ENCODE measurements at regions not wholly inside any gene's neighbourhood (a gene's known extent, or its start where the extent isn't known, plus 50 kb on each side); places are given as distances from the start of the nearest gene placed in this dataset.
"Not testable (repeated sequence)": the region's sequence is repeated elsewhere in the genome, so short reads cannot be mapped to it uniquely, and the experiment has no call there.

- Histone ChIP-seq H2BK12ac (ENCODE audit: low read length) (no peak overlapping the region), H4K12ac (ENCODE audit: low read depth, low read length) (no peak overlapping the region), H3K79me2 (ENCODE audit: control insufficient read depth, insufficient read depth, low read length, poor library complexity) (no peaks in the 10 kb centered on the region), H3K4me2 (ENCODE audit: low read length) (no peak overlapping the region), H4K91ac (ENCODE audit: low read depth, low read length) (no peak overlapping the region), H3K23ac (ENCODE audit: low read length) (no peak overlapping the region), H3K18ac (ENCODE audit: low read length) (no peak overlapping the region), H3K4ac (ENCODE audit: low read depth, low read length) (no peak overlapping the region), H3K27ac (ENCODE audit: low read depth, low read length) (no peak overlapping the region), H2AFZ (ENCODE audit: insufficient read depth, low read length, poor library complexity) (no peak overlapping the region), H3K36me3 (ENCODE audit: control insufficient read depth in 1 of 2, insufficient read depth in 2 of 2, low read length in 2 of 2) (no peaks in the 10 kb centered on the region), H2BK5ac (ENCODE audit: low read depth, low read length, poor library complexity) (no peak overlapping the region), H3K9me3 (ENCODE audit: insufficient read depth, low read depth, low read length) (peaks cover 4% of the 10 kb centered on the region), H3K4me3 (ENCODE audit: low read depth, low read length) (no peak overlapping the region), H3K79me1 (ENCODE audit: low read length) (no peaks in the 10 kb centered on the region), H3K9ac (ENCODE audit: low read length) (no peak overlapping the region), H3K4me1 (ENCODE audit: control insufficient read depth in 1 of 2, insufficient read depth in 2 of 2, low read length in 2 of 2) (no peaks in the 10 kb centered on the region), H4K8ac (ENCODE audit: low read depth, low read length) (no peak overlapping the region), H3K27me3 (ENCODE audit: insufficient read depth, low read length) (no peaks in the 10 kb centered on the region), H2BK120ac (ENCODE audit: insufficient read depth, low read length, poor library complexity) (no peak overlapping the region), H3K14ac (ENCODE audit: low read length) (no peak overlapping the region), H2AK5ac (ENCODE audit: low read length) (no peak overlapping the region)
- no CpG with 5 or more reads among the region's 1 CpG for WGBS (ENCODE audit: extremely low coverage, insufficient coverage, insufficient read length)
- no peak for DNase-seq
Observed at GRCh38 chr15:75117993-75118392, 83.7 kb upstream of the C15orf39 start.

GRCh38 chr15:75119312-75119711, 82.4 kb upstream of the C15orf39 start:
- H3K36me3 ChIP-seq (ENCODE audit: control insufficient read depth in 1 of 2, insufficient read depth in 2 of 2, low read length in 2 of 2); H3K27me3 ChIP-seq (ENCODE audit: insufficient read depth, low read length); H3K9ac ChIP-seq (ENCODE audit: low read length); H2BK12ac ChIP-seq (ENCODE audit: low read length); H3K9me3 ChIP-seq (ENCODE audit: insufficient read depth, low read depth, low read length); H4K12ac ChIP-seq (ENCODE audit: low read depth, low read length); H3K4me3 ChIP-seq (ENCODE audit: low read depth, low read length); H3K79me1 ChIP-seq (ENCODE audit: low read length); H4K8ac ChIP-seq (ENCODE audit: low read depth, low read length); H3K23ac ChIP-seq (ENCODE audit: low read length); H3K79me2 ChIP-seq (ENCODE audit: control insufficient read depth, insufficient read depth, low read length, poor library complexity); H3K4ac ChIP-seq (ENCODE audit: low read depth, low read length); H3K4me1 ChIP-seq (ENCODE audit: control insufficient read depth in 1 of 2, insufficient read depth in 2 of 2, low read length in 2 of 2); H3K18ac ChIP-seq (ENCODE audit: low read length); H3K14ac ChIP-seq (ENCODE audit: low read length); H3K27ac ChIP-seq (ENCODE audit: low read depth, low read length); H2BK120ac ChIP-seq (ENCODE audit: insufficient read depth, low read length, poor library complexity); H2BK5ac ChIP-seq (ENCODE audit: low read depth, low read length, poor library complexity); H2AK5ac ChIP-seq (ENCODE audit: low read length); H2AFZ ChIP-seq (ENCODE audit: insufficient read depth, low read length, poor library complexity); H3K4me2 ChIP-seq (ENCODE audit: low read length): not testable (repeated sequence)
- peak in 1 of 2 donors; percentile 70 for DNase-seq
- peak overlapping the region; percentile 47 for H4K91ac ChIP-seq (ENCODE audit: low read depth, low read length)
- no CpG with 5 or more reads among the region's 4 CpGs for WGBS (ENCODE audit: extremely low coverage, insufficient coverage, insufficient read length)

DNA sequence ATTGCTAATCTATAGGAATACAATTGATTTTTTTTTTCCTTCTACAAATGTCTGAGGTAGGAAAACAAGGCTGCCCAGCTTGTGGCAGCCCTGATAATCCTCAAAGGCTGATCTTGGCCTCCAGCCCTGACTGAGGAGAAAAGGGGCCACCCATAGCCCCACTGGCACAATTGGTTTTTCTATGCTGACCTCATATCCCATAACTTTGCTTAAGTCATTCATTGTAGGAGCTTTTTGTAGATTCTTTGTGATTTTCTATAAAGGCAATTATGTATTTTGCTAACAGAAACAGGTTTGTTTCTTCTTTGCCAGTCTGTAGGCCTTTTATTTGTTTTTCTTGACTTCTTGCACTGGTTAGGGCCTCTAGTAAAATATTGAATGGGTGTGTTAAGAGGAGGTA, 80.2 kb upstream of the C15orf39 start:
- H4K91ac ChIP-seq (ENCODE audit: low read depth, low read length) = no peak overlapping the region
- no peaks in the 10 kb centered on the region for H3K79me2 ChIP-seq (ENCODE audit: control insufficient read depth, insufficient read depth, low read length, poor library complexity)
- H2AK5ac ChIP-seq (ENCODE audit: low read length) = no peak overlapping the region
- no peak overlapping the region for H2BK5ac ChIP-seq (ENCODE audit: low read depth, low read length, poor library complexity)
- H3K36me3 ChIP-seq (ENCODE audit: control insufficient read depth in 1 of 2, insufficient read depth in 2 of 2, low read length in 2 of 2) = no peaks in the 10 kb centered on the region
- no peak overlapping the region for H3K4me2 ChIP-seq (ENCODE audit: low read length)
- no peak overlapping the region for H3K14ac ChIP-seq (ENCODE audit: low read length)
- no peak overlapping the region for H3K18ac ChIP-seq (ENCODE audit: low read length)
- no peaks in the 10 kb centered on the region for H3K27me3 ChIP-seq (ENCODE audit: insufficient read depth, low read length)
- no peak overlapping the region for H2BK120ac ChIP-seq (ENCODE audit: insufficient read depth, low read length, poor library complexity)
- no peak overlapping the region for H4K12ac ChIP-seq (ENCODE audit: low read depth, low read length)
- H2BK12ac ChIP-seq (ENCODE audit: low read length) = no peak overlapping the region
- H2AFZ ChIP-seq (ENCODE audit: insufficient read depth, low read length, poor library complexity) = no peak overlapping the region
- no peak overlapping the region for H3K4me3 ChIP-seq (ENCODE audit: low read depth, low read length)
- H3K9me3 ChIP-seq (ENCODE audit: insufficient read depth, low read depth, low read length) = no peaks in the 10 kb centered on the region
- H4K8ac ChIP-seq (ENCODE audit: low read depth, low read length) = no peak overlapping the region
- no peak overlapping the region for H3K27ac ChIP-seq (ENCODE audit: low read depth, low read length)
- no peak overlapping the region for H3K4ac ChIP-seq (ENCODE audit: low read depth, low read length)
- H3K79me1 ChIP-seq (ENCODE audit: low read length) = no peaks in the 10 kb centered on the region
- no peak for DNase-seq
- no peak overlapping the region for H3K9ac ChIP-seq (ENCODE audit: low read length)
- H3K4me1 ChIP-seq (ENCODE audit: control insufficient read depth in 1 of 2, insufficient read depth in 2 of 2, low read length in 2 of 2) = no peaks in the 10 kb centered on the region
- no peak overlapping the region for H3K23ac ChIP-seq (ENCODE audit: low read length)

GRCh38 chr15:75123395-75123794, 78.3 kb upstream of the C15orf39 start:
- Histone ChIP-seq H2BK120ac (ENCODE audit: insufficient read depth, low read length, poor library complexity) (no peak overlapping the region), H3K36me3 (ENCODE audit: control insufficient read depth in 1 of 2, insufficient read depth in 2 of 2, low read length in 2 of 2) (no peaks in the 10 kb centered on the region), H3K79me2 (ENCODE audit: control insufficient read depth, insufficient read depth, low read length, poor library complexity) (no peaks in the 10 kb centered on the region), H3K9me3 (ENCODE audit: insufficient read depth, low read depth, low read length) (peaks cover 2% of the 10 kb centered on the region), H3K23ac (ENCODE audit: low read length) (no peak overlapping the region), H2AK5ac (ENCODE audit: low read length) (no peak overlapping the region), H4K8ac (ENCODE audit: low read depth, low read length) (no peak overlapping the region), H4K12ac (ENCODE audit: low read depth, low read length) (no peak overlapping the region), H2BK5ac (ENCODE audit: low read depth, low read length, poor library complexity) (no peak overlapping the region), H3K4ac (ENCODE audit: low read depth, low read length) (no peak overlapping the region), H3K14ac (ENCODE audit: low read length) (no peak overlapping the region), H3K18ac (ENCODE audit: low read length) (no peak overlapping the region), H3K4me2 (ENCODE audit: low read length) (no peak overlapping the region), H3K79me1 (ENCODE audit: low read length) (no peaks in the 10 kb centered on the region), H2BK12ac (ENCODE audit: low read length) (no peak overlapping the region), H3K4me1 (ENCODE audit: control insufficient read depth in 1 of 2, insufficient read depth in 2 of 2, low read length in 2 of 2) (no peaks in the 10 kb centered on the region), H4K91ac (ENCODE audit: low read depth, low read length) (no peak overlapping the region), H3K4me3 (ENCODE audit: low read depth, low read length) (no peak overlapping the region), H2AFZ (ENCODE audit: insufficient read depth, low read length, poor library complexity) (no peak overlapping the region), H3K9ac (ENCODE audit: low read length) (no peak overlapping the region), H3K27me3 (ENCODE audit: insufficient read depth, low read length) (no peaks in the 10 kb centered on the region), H3K27ac (ENCODE audit: low read depth, low read length) (no peak overlapping the region)
- DNase-seq = no peak
- no CpG with 5 or more reads among the region's 5 CpGs for WGBS (ENCODE audit: extremely low coverage, insufficient coverage, insufficient read length)

GRCh38 chr15:75124278-75124677, 77.4 kb upstream of the C15orf39 start:
- not testable (repeated sequence) for H3K79me2 ChIP-seq (ENCODE audit: control insufficient read depth, insufficient read depth, low read length, poor library complexity); H4K8ac ChIP-seq (ENCODE audit: low read depth, low read length); H3K4me2 ChIP-seq (ENCODE audit: low read length); H3K4me1 ChIP-seq (ENCODE audit: control insufficient read depth in 1 of 2, insufficient read depth in 2 of 2, low read length in 2 of 2); H2AK5ac ChIP-seq (ENCODE audit: low read length); H3K27me3 ChIP-seq (ENCODE audit: insufficient read depth, low read length); H3K9ac ChIP-seq (ENCODE audit: low read length); H3K36me3 ChIP-seq (ENCODE audit: control insufficient read depth in 1 of 2, insufficient read depth in 2 of 2, low read length in 2 of 2); H2BK12ac ChIP-seq (ENCODE audit: low read length); H4K91ac ChIP-seq (ENCODE audit: low read depth, low read length); H2AFZ ChIP-seq (ENCODE audit: insufficient read depth, low read length, poor library complexity); H3K27ac ChIP-seq (ENCODE audit: low read depth, low read length); H3K9me3 ChIP-seq (ENCODE audit: insufficient read depth, low read depth, low read length); H3K14ac ChIP-seq (ENCODE audit: low read length); H2BK120ac ChIP-seq (ENCODE audit: insufficient read depth, low read length, poor library complexity); H3K79me1 ChIP-seq (ENCODE audit: low read length); H3K4me3 ChIP-seq (ENCODE audit: low read depth, low read length); DNase-seq; H4K12ac ChIP-seq (ENCODE audit: low read depth, low read length); H3K4ac ChIP-seq (ENCODE audit: low read depth, low read length); H3K23ac ChIP-seq (ENCODE audit: low read length); H3K18ac ChIP-seq (ENCODE audit: low read length); H2BK5ac ChIP-seq (ENCODE audit: low read depth, low read length, poor library complexity)
- WGBS (ENCODE audit: extremely low coverage, insufficient coverage, insufficient read length) = no CpG with 5 or more reads among the region's 3 CpGs
